GM21576 (cell line): ENCODE measurements at regions not wholly inside any gene's neighbourhood (a gene's known extent, or its start where the extent isn't known, plus 50 kb on each side); places are given as distances from the start of the nearest gene placed in this dataset.

Source experiments
- ATAC-seq: cut with Tn5 transposase; IDR thresholded peaks from one replicate; pipeline ENCODE4 v1.9.1; 2021; ENCODE audit warnings: mild to moderate bottlenecking, moderate library complexity; ENCODE audit not compliant: unreplicated experiment

DNA sequence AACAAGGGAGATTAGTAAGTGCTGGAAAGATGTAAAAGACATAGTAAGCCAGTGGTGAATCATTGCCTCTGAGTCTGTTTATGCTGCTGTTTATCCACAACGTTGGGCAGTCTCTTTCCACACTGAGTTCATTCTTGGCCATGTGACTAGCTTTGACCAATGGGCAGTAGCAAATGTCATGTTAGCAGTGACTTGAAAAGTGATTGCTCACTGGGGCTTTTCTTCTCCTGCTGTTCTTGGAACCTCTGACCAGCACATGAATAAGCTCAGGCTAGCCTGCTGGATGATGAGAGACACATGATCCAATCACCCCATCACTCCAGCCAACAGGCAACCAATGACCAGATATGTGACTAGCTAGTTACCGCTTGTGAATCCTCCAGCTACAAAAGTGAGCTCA is 360.4 kb downstream of the SLC4A3 start:
- ATAC-seq: no peak

- no peak for ATAC-seq
Measured at GRCh38 chr2:219989744-219990143, 362.3 kb downstream of the SLC4A3 start.

GRCh38 chr2:219991116-219991515 is 363.7 kb downstream of the SLC4A3 start:
- no peak for ATAC-seq

DNA sequence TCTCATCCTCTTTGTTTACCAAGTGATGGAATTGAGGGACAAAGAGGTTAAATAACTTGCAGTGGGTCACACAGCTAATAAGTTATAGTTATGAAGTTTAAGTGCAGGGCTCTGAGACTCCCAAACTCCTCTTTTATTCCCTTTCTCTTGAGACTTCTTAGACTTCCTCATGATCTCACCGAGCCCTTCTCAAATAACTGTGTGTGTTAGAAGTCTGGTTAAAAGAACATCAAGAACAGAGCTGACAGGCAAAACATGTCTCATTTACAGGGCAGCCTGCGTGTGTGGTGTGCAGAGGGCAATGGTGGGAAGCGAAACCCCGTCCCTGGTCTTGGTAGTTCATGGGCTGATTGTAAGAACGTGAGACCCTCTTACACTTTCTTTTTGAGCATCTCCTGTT is 368.0 kb downstream of the SLC4A3 start:
- ATAC-seq: no peak

- no peak for ATAC-seq
Measured at GRCh38 chr2:219995991-219996765, 368.7 kb downstream of the SLC4A3 start.

DNA sequence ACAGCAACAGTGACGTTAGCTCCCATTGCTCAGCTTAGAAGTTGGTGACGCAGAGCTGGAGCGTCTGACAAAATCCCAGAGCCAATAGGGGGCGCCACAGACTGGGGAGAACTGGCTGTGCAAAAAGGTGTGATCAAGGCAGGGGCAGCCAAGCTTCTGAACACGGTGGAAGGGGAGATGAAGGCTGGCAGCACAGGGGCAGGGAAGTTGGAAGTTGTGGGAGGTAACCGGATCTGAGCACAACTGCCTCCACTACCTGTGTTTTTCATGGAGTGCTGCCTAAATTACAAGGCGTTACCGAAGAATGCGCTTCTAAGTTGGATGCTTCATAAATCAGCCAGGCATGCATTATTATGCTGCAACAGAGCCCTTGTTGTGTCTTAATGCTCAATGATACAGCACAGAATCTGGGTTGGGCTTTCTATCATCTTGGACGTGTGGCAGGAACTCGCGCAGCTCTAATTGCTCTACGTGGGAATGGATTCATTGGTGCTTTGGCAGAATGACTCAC is 370.0 kb downstream of the SLC4A3 start:
- ATAC-seq: no peak

DNA sequence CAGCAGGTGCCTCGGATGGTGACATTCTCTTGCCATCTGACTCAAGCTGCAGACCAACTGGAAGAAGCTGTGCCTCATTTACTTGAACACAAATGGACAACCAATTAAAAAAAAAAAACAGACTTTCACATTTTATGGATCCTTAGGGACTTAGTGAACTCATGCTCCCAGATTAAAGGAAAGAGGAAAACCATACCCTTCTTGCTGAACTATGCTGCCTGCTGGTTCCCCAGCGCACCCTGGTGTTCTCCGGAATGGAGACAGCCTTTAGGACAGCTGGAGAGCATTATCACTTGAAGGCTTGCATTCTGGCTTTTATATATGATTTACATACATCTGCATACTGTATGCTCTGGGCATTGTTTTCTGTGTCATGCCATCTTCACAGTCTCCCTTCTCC is 370.7 kb downstream of the SLC4A3 start:
- ATAC-seq: no peak

GRCh38 chr2:219998714-219999227 is 371.3 kb downstream of the SLC4A3 start:
- no peak for ATAC-seq

- ATAC-seq: no peak
Measured at GRCh38 chr2:220000080-220000479, 372.6 kb downstream of the SLC4A3 start.

- no peak for ATAC-seq
Measured at GRCh38 chr2:220000586-220000985, 373.2 kb downstream of the SLC4A3 start.

GRCh38 chr2:220001751-220002150 is 374.3 kb downstream of the SLC4A3 start:
- ATAC-seq: no peak

GRCh38 chr2:220002251-220002650 is 374.8 kb downstream of the SLC4A3 start:
- ATAC-seq: no peak

DNA sequence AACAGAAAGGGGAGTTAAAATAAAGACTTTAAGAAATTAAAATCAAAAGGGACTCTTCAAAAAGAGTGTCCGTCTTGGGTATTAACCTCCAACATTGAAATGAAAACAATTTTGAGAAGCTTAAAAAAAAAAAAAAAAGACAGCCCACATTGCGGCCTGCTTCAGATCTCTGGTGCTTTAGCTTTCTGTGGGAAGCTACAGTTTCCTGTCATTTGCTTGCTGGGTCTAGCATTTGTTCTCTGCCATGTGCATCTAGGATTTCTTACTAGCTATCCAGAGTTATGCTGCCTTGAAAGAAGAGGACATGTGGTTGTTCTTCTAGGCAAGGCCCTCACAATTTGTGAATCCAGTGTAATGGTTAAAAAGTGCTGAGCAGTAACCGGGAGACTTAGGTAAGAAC is 375.3 kb downstream of the SLC4A3 start:
- ATAC-seq: no peak

DNA sequence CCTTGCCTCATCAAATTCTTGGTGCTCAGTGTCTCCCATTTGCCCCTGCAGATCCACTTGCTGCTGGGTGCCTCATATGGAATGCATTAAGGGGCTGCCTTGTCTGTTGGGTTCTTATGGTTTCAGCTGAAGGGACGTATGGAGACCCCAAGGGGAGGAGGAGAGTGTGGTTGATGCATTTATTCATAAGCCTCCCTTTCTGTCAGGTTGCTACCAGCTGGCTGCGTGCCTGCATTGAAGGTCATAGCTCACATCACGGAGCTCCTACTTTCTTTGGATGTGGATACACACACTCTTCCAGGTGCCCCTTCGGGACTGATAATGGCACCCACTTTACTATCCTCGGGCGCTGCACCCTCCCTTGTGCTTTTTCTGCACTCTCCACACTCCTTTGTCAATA is 377.9 kb downstream of the SLC4A3 start:
- ATAC-seq: no peak

DNA sequence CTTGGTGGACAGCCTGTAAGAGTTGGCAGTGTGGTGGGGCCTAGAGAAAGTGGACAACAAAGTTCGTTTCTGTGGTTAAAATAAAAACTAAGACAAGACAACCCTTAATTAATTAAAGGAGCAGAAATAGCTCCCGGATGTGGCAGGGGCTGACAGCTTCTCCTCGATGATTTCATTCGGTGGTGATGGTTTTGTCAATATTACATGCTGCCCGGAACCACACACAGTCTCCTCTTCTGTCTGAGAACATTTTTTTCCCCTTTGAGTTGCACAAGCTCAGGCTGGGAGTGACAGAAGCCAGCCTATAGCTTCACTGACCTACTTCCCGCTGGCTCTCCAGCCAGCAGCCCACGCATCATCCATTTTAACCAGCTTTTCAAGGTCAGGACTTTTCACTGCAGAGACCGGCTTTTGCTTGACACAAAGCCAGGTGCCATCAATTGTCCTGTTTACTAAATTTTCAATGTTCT is 378.8 kb downstream of the SLC4A3 start:
- no peak for ATAC-seq

- ATAC-seq: no peak
Measured at GRCh38 chr2:220011859-220012258, 384.4 kb downstream of the SLC4A3 start.

- no peak for ATAC-seq
Measured at GRCh38 chr2:220014961-220015360, 387.5 kb downstream of the SLC4A3 start.

- no peak for ATAC-seq
Measured at GRCh38 chr2:220015576-220015975, 388.1 kb downstream of the SLC4A3 start.

- no peak for ATAC-seq
Measured at GRCh38 chr2:220025207-220025606, 397.8 kb downstream of the SLC4A3 start.

DNA sequence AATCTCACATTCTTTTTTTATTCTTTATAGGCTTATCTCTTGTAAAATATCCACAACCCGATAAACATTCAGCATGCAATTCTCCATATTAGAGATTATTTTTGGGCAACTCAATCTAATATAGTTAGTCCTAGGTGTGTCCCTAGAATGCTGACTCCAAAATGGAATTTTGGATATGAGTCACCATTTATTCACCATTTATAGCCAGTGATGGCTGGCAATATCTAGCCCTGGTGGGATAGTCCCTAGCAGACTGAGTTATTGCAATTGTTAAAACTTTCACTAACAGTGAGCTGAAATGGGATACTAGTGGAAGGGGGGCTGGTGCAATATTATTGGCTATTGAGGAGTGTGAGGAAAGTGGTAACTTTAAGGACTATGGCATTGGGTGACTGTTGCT is 401.6 kb downstream of the SLC4A3 start:
- no peak for ATAC-seq

GRCh38 chr2:220033546-220033945 is 406.1 kb downstream of the SLC4A3 start:
- ATAC-seq: no peak

DNA sequence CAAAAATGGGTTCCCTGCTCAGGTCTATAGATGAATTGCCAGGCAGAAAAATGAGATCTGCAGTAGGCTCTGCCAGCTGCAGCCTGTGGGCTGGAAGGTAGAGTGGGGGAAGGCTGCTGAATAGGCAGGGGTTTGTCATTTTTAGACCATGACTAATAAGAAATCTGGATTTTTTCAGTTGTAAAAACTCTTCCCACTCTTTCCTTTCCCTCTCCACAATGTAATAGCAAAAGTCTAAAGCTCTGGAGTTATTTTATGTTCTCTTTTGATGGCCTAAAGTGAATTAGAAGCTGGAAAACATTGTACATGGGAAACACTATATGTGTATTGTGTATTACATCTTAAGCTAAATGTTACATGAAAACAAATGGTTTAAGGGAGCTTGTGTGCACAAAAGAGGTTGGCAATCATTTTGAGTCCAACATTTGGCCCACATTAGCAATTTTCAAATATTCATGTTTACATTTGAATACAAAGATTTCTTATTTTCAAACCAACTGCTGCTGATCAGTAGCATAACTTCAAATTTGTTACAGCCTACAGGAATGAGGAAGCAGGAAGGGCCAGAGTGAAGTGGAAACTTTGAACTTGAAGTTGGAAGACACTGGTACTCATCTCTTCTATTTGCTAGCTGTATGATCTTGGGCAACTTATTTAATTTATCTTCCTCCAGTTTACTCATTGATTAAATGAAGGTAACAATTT is 407.1 kb downstream of the SLC4A3 start:
- ATAC-seq: no peak
